IgD-negative memory B cell (primary cell): ENCODE measurements at regions not wholly inside any gene's neighbourhood (a gene's known extent, or its start where the extent isn't known, plus 50 kb on each side); places are given as distances from the start of the nearest gene placed in this dataset.
A peak's percentile ranks its signal among the peaks of the same experiment; 100 is the strongest.

Experiments
- H3K27ac Mint-ChIP-seq, 3 donors: one replicate each; pipeline ENCODE4 v1.8.0; 2020 to 2022; ENCODE audit warnings: mild to moderate bottlenecking in 3 of 3, mixed read lengths in 3 of 3, moderate library complexity in 1 of 3
- H3K27me3 Mint-ChIP-seq: one replicate; pipeline ENCODE4 v1.8.0; 2021; ENCODE audit warnings: mixed read lengths
- H3K36me3 Mint-ChIP-seq: one replicate; pipeline ENCODE4 v1.8.0; 2020; ENCODE audit warnings: mild to moderate bottlenecking, mixed read lengths
- H3K4me1 Mint-ChIP-seq, 3 donors: one replicate each; pipeline ENCODE4 v1.8.0; 2020 to 2022; ENCODE audit warnings: mixed read lengths in 3 of 3, mild to moderate bottlenecking in 1 of 3
- H3K4me3 Mint-ChIP-seq, 4 donors: one replicate each; pipeline ENCODE4 v1.8.0; 2020 to 2022; ENCODE audit warnings: mild to moderate bottlenecking in 4 of 4, mixed read lengths in 4 of 4, moderate library complexity in 3 of 4
- H3K9me3 Mint-ChIP-seq, 3 donors: one replicate each; pipeline ENCODE4 v1.8.0; 2020 to 2021; ENCODE audit warnings: mixed read lengths in 3 of 3, mild to moderate bottlenecking in 1 of 3

GRCh38 chr10:117944676-117945447, 101.9 kb downstream of the RAB11FIP2 start:
- H3K4me1 Mint-ChIP-seq = no peaks in the 10 kb centered on the region

GRCh38 chr10:117945651-117946050, 101.1 kb downstream of the RAB11FIP2 start:
- H3K4me1 Mint-ChIP-seq = no peaks in the 10 kb centered on the region

More at GRCh38 chr10:117944676-117945447, 101.9 kb downstream of the RAB11FIP2 start:
- Mint-ChIP-seq H3K9me3 (peaks cover 0 to 2% (median 0%) of the 10 kb centered on the region in 3 donors), H3K4me3 (no peak overlapping the region), H3K36me3 (no peaks in the 10 kb centered on the region), H3K27me3 (no peaks in the 10 kb centered on the region), H3K27ac (no peak overlapping the region)

GRCh38 chr10:117946525-117947070, 100.1 kb downstream of the RAB11FIP2 start:
- H3K27me3 Mint-ChIP-seq = peaks cover 2% of the 10 kb centered on the region
- no peaks in the 10 kb centered on the region for H3K4me1 Mint-ChIP-seq
- H3K27ac Mint-ChIP-seq = no peak overlapping the region
- H3K36me3 Mint-ChIP-seq = no peaks in the 10 kb centered on the region
- H3K4me3 Mint-ChIP-seq = no peak overlapping the region
- peaks cover 0 to 2% (median 0%) of the 10 kb centered on the region in 3 donors for H3K9me3 Mint-ChIP-seq

More at GRCh38 chr10:117945651-117946050, 101.1 kb downstream of the RAB11FIP2 start:
- H3K36me3 Mint-ChIP-seq = no peaks in the 10 kb centered on the region
- H3K27me3 Mint-ChIP-seq = no peaks in the 10 kb centered on the region
- peaks cover 0 to 2% (median 0%) of the 10 kb centered on the region in 3 donors for H3K9me3 Mint-ChIP-seq
- no peak overlapping the region for H3K27ac Mint-ChIP-seq
- no peak overlapping the region for H3K4me3 Mint-ChIP-seq

GRCh38 chr10:117948493-117948892, 98.2 kb downstream of the RAB11FIP2 start:
- peaks cover 2% of the 10 kb centered on the region for H3K27me3 Mint-ChIP-seq
- H3K4me1 Mint-ChIP-seq = no peaks in the 10 kb centered on the region
- H3K27ac Mint-ChIP-seq = no peak overlapping the region
- H3K9me3 Mint-ChIP-seq = peaks cover 0 to 2% (median 0%) of the 10 kb centered on the region in 3 donors
- no peak overlapping the region for H3K4me3 Mint-ChIP-seq
- no peaks in the 10 kb centered on the region for H3K36me3 Mint-ChIP-seq

GRCh38 chr10:117950408-117950807, 96.3 kb downstream of the RAB11FIP2 start:
- peaks cover 3% of the 10 kb centered on the region for H3K27me3 Mint-ChIP-seq
- no peaks in the 10 kb centered on the region for H3K4me1 Mint-ChIP-seq

More at GRCh38 chr10:117950408-117950807, 96.3 kb downstream of the RAB11FIP2 start:
- H3K9me3 Mint-ChIP-seq = no peaks in the 10 kb centered on the region
- no peaks in the 10 kb centered on the region for H3K36me3 Mint-ChIP-seq
- no peak overlapping the region for H3K27ac Mint-ChIP-seq
- H3K4me3 Mint-ChIP-seq = peak overlapping the region in 1 of 4 donors; percentile 37
